ENCODE measurements at regions not wholly inside any gene's neighbourhood (a gene's known extent, or its start where the extent isn't known, plus 50 kb on each side); places are given as distances from the start of the nearest gene placed in this dataset.

DNA sequence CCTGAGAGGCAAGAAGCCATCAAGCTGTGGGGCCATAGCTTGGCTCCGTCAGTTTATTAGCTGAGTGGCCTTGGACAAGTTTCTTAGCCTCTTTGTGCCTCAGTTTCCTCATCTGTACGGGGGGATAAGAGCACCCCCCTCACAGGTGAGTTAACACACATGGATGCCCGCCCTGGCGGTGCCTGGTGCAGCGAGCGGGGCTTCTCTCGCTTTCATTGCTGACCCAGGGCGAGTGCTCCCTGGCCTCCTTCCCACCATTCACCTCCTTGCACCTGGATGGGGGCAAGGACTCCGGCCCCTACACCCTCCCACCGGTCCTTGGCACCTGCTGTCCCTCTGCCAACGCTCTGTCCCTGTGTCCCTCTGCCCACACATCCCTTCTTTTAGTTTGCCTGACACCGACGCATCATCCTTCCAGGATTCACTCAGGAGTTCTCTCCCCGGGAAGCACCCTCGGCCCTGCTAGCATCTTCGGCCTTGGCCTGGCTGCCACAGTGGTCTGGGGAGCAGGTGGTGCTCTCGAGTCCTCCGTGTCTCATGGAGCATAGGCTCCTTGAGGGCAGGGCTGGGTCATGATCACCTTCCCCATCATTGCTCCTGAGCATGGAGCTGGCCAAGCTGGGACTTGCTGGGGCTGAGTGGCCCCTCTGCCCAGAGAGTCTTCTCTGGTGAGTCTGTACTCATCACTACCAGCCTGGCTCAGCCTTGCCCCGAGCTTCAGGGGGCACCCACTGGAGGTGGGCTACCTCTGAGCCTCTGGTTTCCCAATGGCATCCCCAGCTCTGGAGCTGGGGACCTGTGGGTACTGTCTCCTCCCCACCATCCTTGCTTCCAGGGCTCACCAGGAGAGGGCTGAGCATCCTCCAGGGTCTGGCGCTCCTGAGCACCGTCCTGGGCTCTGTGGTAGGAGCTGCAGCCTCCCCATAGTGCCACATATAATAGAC is 53.8 kb upstream of the SORCS2 start:
- 81 to 87% (median 84%) methylated on average over 19 to 21 of the region's 21 CpGs for WGBS, 4 donors
- H3K9me3 ChIP-seq (replicated peaks in 1 of 3), result no peaks in the 10 kb centered on the region
- H3K4me3 ChIP-seq, result no peak overlapping the region
- no peaks in the 10 kb centered on the region for H3K36me3 ChIP-seq (replicated peaks in 1 of 2)
- H3K4me1 ChIP-seq (replicated peaks in 1 of 2), result no peaks in the 10 kb centered on the region
- TF ChIP-seq, protein P1, sequence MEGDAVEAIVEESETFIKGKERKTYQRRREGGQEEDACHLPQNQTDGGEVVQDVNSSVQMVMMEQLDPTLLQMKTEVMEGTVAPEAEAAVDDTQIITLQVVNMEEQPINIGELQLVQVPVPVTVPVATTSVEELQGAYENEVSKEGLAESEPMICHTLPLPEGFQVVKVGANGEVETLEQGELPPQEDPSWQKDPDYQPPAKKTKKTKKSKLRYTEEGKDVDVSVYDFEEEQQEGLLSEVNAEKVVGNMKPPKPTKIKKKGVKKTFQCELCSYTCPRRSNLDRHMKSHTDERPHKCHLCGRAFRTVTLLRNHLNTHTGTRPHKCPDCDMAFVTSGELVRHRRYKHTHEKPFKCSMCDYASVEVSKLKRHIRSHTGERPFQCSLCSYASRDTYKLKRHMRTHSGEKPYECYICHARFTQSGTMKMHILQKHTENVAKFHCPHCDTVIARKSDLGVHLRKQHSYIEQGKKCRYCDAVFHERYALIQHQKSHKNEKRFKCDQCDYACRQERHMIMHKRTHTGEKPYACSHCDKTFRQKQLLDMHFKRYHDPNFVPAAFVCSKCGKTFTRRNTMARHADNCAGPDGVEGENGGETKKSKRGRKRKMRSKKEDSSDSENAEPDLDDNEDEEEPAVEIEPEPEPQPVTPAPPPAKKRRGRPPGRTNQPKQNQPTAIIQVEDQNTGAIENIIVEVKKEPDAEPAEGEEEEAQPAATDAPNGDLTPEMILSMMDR (IDR thresholded peaks at IDR 0.05), result no peak
- no peak for TF ChIP-seq POLR2A (IDR thresholded peaks at IDR 0.05)
- intact Hi-C loops (cut with DNase I), result no loop called here
- no peaks in the 10 kb centered on the region for H3K27me3 ChIP-seq
- no peak overlapping the region for H3K27ac ChIP-seq
- DNase-seq, result no peak

DNA sequence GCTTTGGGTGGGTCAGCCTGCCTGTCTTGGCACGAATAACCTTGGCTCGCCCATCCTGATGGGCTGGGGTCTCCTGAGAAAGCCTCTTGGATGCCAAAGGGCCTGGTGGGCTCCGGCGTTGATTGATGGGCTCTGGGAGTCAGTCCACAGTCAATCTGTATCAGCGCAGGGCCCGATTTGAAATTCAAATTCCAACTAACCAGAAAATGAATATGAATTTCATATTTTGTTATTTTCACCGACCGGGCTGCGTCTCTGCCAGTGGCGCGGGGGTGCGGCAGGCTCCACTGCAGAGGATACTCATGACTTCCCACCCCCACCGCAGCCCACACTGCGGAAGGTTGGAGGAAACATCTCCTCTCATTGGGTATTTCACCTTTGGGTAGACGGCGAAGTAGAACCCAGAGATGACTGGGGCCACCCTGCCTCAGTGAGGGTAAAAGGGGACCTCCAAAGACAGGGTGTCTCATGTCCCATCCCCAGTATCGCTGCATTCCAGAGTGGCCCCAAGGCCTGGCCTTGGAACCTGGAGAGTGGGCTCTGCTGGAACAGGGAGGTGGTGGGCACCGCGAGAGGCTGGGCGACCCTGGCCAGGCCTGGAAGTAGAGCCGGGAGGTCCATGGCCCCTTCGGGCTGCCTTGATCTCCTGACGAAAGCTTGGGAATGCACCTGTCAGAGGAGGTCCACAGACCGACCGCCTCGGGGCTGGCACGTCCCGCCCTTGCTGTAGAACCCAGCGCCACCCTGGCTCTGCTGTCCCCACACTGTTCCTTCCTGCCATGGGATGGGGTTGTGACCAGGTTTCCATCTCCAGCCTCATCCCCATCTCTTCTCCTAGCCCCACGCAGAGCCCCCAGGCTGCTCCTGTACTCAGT is 54.8 kb upstream of the SORCS2 start:
- 91 to 94% (median 92%) methylated on average over 14 to 30 of the region's 30 CpGs for WGBS, 4 donors
- intact Hi-C loops (cut with DNase I), result no loop called here
- H3K4me3 ChIP-seq, result no peak overlapping the region
- no peaks in the 10 kb centered on the region for H3K4me1 ChIP-seq (replicated peaks in 1 of 2)
- H3K9me3 ChIP-seq (replicated peaks in 1 of 3), result no peaks in the 10 kb centered on the region
- no peak for DNase-seq
- H3K27ac ChIP-seq, result no peak overlapping the region
- H3K27me3 ChIP-seq, result no peaks in the 10 kb centered on the region
- no peak for TF ChIP-seq POLR2A (IDR thresholded peaks at IDR 0.05)
- TF ChIP-seq, protein P1 (IDR thresholded peaks at IDR 0.05), result no peak
- no peaks in the 10 kb centered on the region for H3K36me3 ChIP-seq (replicated peaks in 1 of 2)

DNA sequence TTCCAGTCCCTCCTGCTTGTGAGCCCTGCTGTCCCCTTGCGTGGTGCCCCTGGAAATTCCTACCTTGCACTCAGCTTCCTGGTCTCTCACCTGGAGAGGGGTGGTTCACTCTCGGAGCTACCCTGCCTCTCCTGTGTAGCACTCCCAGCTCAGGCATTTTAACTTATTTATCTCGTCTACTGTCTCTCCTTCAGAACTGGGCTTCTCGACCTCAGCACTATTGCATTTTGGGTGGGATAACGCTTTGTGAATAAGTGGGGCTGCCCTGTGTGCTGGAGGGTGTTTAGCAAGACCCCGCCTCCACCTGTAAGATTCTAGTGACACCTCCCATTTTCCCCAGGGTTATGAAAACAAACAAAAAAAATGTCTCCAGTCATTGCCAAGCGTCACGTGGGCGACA is 56.0 kb upstream of the SORCS2 start:
- WGBS, 4 donors, result 77 to 84% (median 79%) methylated on average over 9 of the region's 9 CpGs
- TF ChIP-seq POLR2A (IDR thresholded peaks at IDR 0.05), result no peak
- TF ChIP-seq, protein P1 (IDR thresholded peaks at IDR 0.05), result no peak

DNA sequence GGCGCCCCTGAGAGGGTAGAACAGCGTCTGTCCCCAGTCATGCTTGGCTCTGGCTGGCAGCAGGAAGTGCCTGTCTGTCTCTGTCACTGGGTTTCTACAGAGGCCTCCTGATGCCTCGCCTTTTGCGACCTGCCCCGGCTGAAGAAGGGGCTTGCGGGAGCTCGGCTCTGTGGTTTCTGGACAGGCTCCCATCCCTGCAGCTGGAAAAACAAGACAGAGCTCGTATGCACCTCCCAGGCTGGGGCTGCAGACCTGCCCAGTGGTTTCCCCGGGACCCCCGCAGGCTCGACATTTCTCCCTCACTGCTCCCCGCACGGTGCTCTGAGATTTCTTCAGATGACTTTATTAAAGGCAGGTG is 57.0 kb upstream of the SORCS2 start:
- DNase-seq, result no peak
- 40 to 87% (median 63%) methylated on average over 1 to 13 of the region's 13 CpGs for WGBS, 4 donors

More for the DNA sequence above, 56.0 kb upstream of the SORCS2 start:
- Histone ChIP-seq H3K4me3 (no peak overlapping the region), H3K9me3 (replicated peaks in 1 of 3) (no peaks in the 10 kb centered on the region), H3K4me1 (replicated peaks in 1 of 2) (no peaks in the 10 kb centered on the region), H3K36me3 (replicated peaks in 1 of 2) (no peaks in the 10 kb centered on the region), H3K27me3 (no peaks in the 10 kb centered on the region), H3K27ac (no peak overlapping the region)
- intact Hi-C loops (cut with DNase I), result no loop called here
- DNase-seq, result no peak

More for the DNA sequence above, 57.0 kb upstream of the SORCS2 start:
- H3K27me3 ChIP-seq, result no peaks in the 10 kb centered on the region
- H3K4me3 ChIP-seq, result no peak overlapping the region
- intact Hi-C loops (cut with DNase I), result no loop called here
- no peaks in the 10 kb centered on the region for H3K4me1 ChIP-seq (replicated peaks in 1 of 2)
- H3K9me3 ChIP-seq (replicated peaks in 1 of 3), result no peaks in the 10 kb centered on the region
- no peak for TF ChIP-seq POLR2A (IDR thresholded peaks at IDR 0.05)
- TF ChIP-seq, protein P1 (IDR thresholded peaks at IDR 0.05), result no peak
- no peaks in the 10 kb centered on the region for H3K36me3 ChIP-seq (replicated peaks in 1 of 2)
- H3K27ac ChIP-seq, result peak overlapping the region in 1 of 5 donors; percentile 86

All from adrenal gland (tissue), 9 donors.